ENCODE measurements at regions not wholly inside any gene's neighbourhood (a gene's known extent, or its start where the extent isn't known, plus 50 kb on each side); places are given as distances from the start of the nearest gene placed in this dataset.
A peak's percentile ranks its signal among the peaks of the same experiment; 100 is the strongest.

DNA sequence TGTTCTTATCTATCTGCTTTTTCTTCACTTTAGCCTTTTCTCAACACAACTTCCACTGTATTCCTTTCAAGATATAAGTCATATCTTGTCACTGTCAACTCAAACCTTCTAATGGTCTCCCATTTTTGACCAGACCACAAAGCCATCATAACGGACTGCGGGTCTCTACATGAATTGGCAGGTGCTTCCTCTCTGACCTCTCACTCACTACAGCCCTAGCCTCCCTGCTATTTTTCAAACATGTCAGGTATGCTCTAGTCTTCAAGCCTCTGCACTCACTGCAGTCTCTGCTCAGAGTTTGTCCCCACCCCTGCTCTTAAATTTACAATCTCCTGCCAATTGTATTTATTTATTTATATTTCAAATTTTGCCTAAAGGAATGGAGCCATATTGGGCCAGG is 858.1 kb downstream of the TRIB2 start:
- no peak overlapping the region for H3K4me3 ChIP-seq (ENCODE audit: low read depth, low read length)
- DNase-seq (ENCODE audit: low read depth): no peak
- TF ChIP-seq, protein P1, sequence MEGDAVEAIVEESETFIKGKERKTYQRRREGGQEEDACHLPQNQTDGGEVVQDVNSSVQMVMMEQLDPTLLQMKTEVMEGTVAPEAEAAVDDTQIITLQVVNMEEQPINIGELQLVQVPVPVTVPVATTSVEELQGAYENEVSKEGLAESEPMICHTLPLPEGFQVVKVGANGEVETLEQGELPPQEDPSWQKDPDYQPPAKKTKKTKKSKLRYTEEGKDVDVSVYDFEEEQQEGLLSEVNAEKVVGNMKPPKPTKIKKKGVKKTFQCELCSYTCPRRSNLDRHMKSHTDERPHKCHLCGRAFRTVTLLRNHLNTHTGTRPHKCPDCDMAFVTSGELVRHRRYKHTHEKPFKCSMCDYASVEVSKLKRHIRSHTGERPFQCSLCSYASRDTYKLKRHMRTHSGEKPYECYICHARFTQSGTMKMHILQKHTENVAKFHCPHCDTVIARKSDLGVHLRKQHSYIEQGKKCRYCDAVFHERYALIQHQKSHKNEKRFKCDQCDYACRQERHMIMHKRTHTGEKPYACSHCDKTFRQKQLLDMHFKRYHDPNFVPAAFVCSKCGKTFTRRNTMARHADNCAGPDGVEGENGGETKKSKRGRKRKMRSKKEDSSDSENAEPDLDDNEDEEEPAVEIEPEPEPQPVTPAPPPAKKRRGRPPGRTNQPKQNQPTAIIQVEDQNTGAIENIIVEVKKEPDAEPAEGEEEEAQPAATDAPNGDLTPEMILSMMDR (IDR thresholded peaks at IDR 0.05; ENCODE audit: insufficient read depth, low read depth, low read length, missing control alignments): no peak

DNA sequence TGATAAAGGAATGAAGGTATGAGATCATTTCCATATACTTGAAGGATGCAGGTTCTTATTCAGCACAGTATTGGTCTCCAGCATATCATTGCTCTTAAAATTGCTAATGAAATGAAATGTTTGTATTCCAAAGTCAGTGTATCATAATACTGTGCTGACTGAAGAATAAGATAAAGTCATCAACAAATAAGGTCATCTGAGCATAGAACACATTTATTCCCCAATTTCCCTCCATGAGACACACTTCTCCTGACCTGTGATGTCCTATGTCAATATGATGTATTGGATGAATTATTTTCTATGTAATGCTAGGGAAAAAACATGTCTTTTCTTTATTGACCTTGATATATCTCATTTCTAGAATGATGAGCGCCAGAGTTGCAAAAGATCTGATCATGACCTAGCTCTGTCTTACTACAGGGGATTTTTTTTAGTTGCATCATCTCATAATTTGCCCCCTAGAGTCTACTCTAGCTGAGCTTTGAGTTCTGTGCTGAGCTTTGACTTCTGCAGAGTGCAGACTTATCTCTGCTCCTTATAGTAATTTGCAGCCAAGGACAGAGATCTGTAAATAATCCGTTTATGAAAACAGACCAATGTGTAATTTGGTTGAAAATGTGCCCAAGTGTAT is 859.8 kb downstream of the TRIB2 start:
- no peak for DNase-seq (ENCODE audit: low read depth)
- no peak overlapping the region for H3K4me3 ChIP-seq (ENCODE audit: low read depth, low read length)
- TF ChIP-seq, protein P1 (IDR thresholded peaks at IDR 0.05; ENCODE audit: insufficient read depth, low read depth, low read length, missing control alignments): no peak

DNA sequence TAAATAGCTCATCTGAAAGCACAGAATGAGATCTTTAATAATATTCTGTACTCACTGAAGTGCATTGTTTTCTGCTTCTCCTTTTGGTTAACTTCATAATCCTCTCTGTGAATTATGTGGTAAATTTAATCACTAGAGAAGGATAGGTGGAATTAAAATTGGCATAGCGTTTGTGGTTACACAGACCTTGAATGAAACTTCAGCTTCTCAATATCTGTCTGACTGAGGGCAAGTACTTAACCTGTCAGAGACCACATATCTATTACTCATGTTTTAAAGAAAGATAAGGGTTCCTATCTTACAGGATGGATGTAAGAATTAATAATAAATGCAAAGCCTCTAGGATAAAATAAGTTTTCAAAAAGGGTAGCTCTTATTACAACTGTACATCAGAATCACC is 861.8 kb downstream of the TRIB2 start:
- no peak for DNase-seq (ENCODE audit: low read depth)
- H3K4me3 ChIP-seq (ENCODE audit: low read depth, low read length): no peak overlapping the region

DNA sequence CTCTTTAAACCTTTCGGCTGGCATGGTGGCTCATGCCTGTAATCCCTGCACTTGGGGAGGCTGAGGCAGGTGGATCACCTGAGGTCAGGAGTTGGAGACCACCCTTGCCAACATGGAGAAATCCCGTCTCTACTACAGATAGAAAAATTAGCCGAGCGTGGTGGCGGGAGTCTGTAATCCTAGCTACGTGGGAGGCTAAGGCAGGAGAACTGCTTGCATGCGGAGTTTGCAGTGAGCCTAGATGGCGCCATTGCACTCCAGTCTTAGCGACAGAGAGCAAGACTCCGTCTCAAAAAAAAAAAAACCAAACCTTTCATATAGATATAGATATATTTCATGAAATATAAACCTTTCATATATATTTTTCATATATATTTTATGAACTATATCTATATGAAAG is 864.7 kb downstream of the TRIB2 start:
- H3K4me3 ChIP-seq (ENCODE audit: low read depth, low read length): no peak overlapping the region
- TF ChIP-seq, protein P1 (IDR thresholded peaks at IDR 0.05; ENCODE audit: insufficient read depth, low read depth, low read length, missing control alignments): no peak
- no peak for DNase-seq (ENCODE audit: low read depth)

More for the DNA sequence above, 861.8 kb downstream of the TRIB2 start:
- TF ChIP-seq, protein P1 (IDR thresholded peaks at IDR 0.05; ENCODE audit: insufficient read depth, low read depth, low read length, missing control alignments): no peak

DNA sequence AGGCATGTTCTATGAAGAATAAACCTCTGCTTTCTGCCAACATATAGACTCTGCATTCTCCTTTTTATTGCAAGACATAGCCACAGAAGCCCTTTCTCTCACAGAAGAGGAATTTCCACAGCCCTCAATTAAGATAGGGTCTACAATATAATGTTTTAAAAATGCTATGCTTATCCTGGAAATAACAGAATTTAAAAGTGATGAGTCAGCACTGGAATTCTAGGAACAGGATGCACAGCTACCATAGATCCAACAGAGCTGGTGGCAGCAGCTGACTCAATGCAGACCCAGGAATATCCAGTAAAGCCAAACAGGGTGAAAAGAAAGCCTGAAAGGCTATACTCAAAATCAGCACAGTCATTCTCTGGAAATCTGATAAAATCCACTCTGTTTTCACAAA is 866.9 kb downstream of the TRIB2 start:
- no peak overlapping the region for H3K4me3 ChIP-seq (ENCODE audit: low read depth, low read length)
- TF ChIP-seq, protein P1 (IDR thresholded peaks at IDR 0.05; ENCODE audit: insufficient read depth, low read depth, low read length, missing control alignments): no peak
- DNase-seq (ENCODE audit: low read depth): no peak

DNA sequence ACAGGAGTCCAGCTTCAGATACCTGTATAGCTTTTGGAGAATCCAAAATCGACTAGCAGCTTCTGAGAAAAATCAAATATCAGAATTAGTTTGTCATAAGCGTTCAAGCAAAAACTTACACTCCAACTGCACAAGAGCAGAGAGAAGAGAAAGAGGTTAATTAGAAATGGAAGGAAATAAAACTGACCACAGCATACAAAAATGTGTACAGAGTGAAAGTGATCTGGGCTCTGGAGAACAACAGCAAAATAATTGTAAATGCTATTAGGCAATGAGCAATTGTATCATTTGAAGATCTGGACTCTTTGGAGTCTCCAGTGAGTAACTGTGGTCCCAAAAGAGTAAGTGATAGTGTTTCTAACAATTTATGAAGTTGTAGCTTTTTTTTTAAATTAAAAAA is 867.3 kb downstream of the TRIB2 start:
- TF ChIP-seq, protein P1 (IDR thresholded peaks at IDR 0.05; ENCODE audit: insufficient read depth, low read depth, low read length, missing control alignments): no peak
- no peak for DNase-seq (ENCODE audit: low read depth)
- no peak overlapping the region for H3K4me3 ChIP-seq (ENCODE audit: low read depth, low read length)

DNA sequence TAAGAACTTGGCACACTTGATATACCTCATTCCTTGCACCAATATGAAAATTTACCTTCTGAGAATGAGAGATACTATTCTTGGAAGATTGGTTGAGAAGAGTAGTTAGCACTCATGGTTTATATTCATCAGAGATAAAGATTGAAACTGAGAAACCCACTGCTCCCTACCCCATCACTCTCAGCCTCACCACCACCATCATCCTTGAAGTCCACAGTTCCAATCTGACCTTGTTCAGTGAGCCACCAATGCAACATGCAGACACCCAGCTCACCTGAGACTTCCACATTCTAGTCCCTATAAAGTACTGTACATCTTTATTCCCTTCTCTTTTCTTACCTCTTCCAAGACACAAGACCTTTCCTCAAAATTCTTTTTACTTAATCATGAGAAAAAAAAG is 869.0 kb downstream of the TRIB2 start:
- DNase-seq (ENCODE audit: low read depth): peak; percentile 11
- TF ChIP-seq, protein P1 (IDR thresholded peaks at IDR 0.05; ENCODE audit: insufficient read depth, low read depth, low read length, missing control alignments): no peak
- H3K4me3 ChIP-seq (ENCODE audit: low read depth, low read length): no peak overlapping the region
